MM.1S (cell line): ENCODE measurements at regions not wholly inside any gene's neighbourhood (a gene's known extent, or its start where the extent isn't known, plus 50 kb on each side); places are given as distances from the start of the nearest gene placed in this dataset.

Source experiments
- EZH2 ChIP-seq: fragments of 300-600 bp; sonication (generic); optimal IDR thresholded peaks from 2 replicates; pipeline ENCODE3; 2017; ENCODE audit warnings: low read depth, mild to moderate bottlenecking, antibody characterized with exemption, low read length, mixed read lengths
- TF ChIP-seq, protein P1 (sequence below): fragments of 300-600 bp; sonication (generic); IDR thresholded peaks from 2 replicates; pipeline ENCODE4 v1.5.1; 2016; ENCODE audit warnings: antibody characterized with exemption, low read length, mixed read lengths

DNA sequence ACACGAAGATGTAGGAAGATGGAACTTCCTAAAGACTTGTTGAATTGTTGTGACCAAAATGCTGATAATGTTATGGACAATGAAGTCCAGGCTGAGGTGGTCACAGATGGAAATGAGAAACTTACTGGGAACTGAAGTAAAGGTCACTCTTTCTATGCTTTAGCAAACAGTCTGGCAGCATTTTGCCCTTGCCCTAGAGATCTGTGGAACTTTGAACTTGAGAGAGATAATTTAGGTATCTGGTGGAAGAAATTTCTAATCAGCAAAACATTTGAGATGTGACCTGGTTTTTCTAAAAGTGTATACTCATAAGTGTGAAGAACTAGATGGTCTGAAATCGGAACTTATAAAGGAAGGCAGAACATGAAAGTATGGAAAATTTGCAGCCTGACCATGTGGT is 1785.9 kb downstream of the PCDH7 start:
- TF ChIP-seq, protein P1, sequence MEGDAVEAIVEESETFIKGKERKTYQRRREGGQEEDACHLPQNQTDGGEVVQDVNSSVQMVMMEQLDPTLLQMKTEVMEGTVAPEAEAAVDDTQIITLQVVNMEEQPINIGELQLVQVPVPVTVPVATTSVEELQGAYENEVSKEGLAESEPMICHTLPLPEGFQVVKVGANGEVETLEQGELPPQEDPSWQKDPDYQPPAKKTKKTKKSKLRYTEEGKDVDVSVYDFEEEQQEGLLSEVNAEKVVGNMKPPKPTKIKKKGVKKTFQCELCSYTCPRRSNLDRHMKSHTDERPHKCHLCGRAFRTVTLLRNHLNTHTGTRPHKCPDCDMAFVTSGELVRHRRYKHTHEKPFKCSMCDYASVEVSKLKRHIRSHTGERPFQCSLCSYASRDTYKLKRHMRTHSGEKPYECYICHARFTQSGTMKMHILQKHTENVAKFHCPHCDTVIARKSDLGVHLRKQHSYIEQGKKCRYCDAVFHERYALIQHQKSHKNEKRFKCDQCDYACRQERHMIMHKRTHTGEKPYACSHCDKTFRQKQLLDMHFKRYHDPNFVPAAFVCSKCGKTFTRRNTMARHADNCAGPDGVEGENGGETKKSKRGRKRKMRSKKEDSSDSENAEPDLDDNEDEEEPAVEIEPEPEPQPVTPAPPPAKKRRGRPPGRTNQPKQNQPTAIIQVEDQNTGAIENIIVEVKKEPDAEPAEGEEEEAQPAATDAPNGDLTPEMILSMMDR: no peak
- TF ChIP-seq EZH2: no peak
